GM12878 (cell line): ENCODE measurements at regions not wholly inside any gene's neighbourhood (a gene's known extent, or its start where the extent isn't known, plus 50 kb on each side); places are given as distances from the start of the nearest gene placed in this dataset.

Experiments
- ATAC-seq: fragments of 200-7000 bp; cut with Tn5 transposase; 3 replicates; pipeline ENCODE4 v1.9.1; 2020; ENCODE audit warnings: mild to moderate bottlenecking, moderate library complexity
- BruUV-seq: library from RNA; stranded (reverse); fragments of 400-500 nt; replicated peaks from 2 replicates; lab custom pipeline; 2021; lab: Mats Ljungman, UMichigan
- CTCF ChIA-PET: fragments of 300-600 bp; sonication (Branson Sonifier 250); formaldehyde crosslinking; extraction: SDS; loops from one replicate; lab custom pipeline; 2021; ENCODE audit warnings: inconsistent platforms; lab: Yijun Ruan, JAX
- POLR2A ChIA-PET: fragments of 350-600 bp; formaldehyde crosslinking; extraction: SDS; loops from one replicate; lab custom pipeline; 2021; ENCODE audit warnings: inconsistent platforms; lab: Charles Lee
- RAD21 ChIA-PET: fragments of 300-600 bp; sonication (Branson Sonifier 250); formaldehyde crosslinking; loops from one replicate; lab custom pipeline; 2023; ENCODE audit warnings: antibody characterized with exemption; ENCODE audit not compliant: unreplicated experiment; lab: Charles Lee
- SMC1A ChIA-PET: fragments of 300-600 bp; sonication (Branson Sonifier 250); formaldehyde crosslinking; loops from one replicate; lab custom pipeline; 2023; ENCODE audit not compliant: unreplicated experiment, uncharacterized antibody; lab: Charles Lee
- DNase-seq: peaks from one replicate; pipeline ENCODE4 v3.0.0-alpha.2; 2011; ENCODE audit warnings: low read depth, low spot score
- FAIRE-seq: peaks from 3 replicates; lab custom pipeline; 2011; peaks lifted over from hg19 to GRCh38; lab: Jason Lieb, UNC
- H2AFZ ChIP-seq: 2 replicates; pipeline ENCODE4 v1.6.0; 2011; ENCODE audit warnings: low read depth, low read length, control low read depth; ENCODE audit not compliant: control insufficient read depth
- H3K27ac ChIP-seq: 2 replicates; pipeline ENCODE4 v1.5.1; 2011; ENCODE audit warnings: control low read depth; ENCODE audit not compliant: control insufficient read depth, insufficient read depth
- H3K27me3 ChIP-seq, 2 experiments: replicated peaks in 1 of 2; 2 replicates each; pipeline versions ENCODE4 v1.6.0 to v1.6.1; 2011; ENCODE audit warnings: low read length in 1 of 2; ENCODE audit not compliant: control insufficient read depth in 2 of 2, insufficient read depth in 2 of 2
- H3K36me3 ChIP-seq, 2 experiments: 2 replicates each; pipeline ENCODE4 v1.5.1; 2011; ENCODE audit warnings: low read length in 1 of 2; ENCODE audit not compliant: control insufficient read depth in 2 of 2, insufficient read depth in 2 of 2
- H3K4me1 ChIP-seq: 2 replicates; pipeline ENCODE4 v1.6.1; 2011; ENCODE audit warnings: mild to moderate bottlenecking, low read length, moderate library complexity, mixed read lengths; ENCODE audit not compliant: control insufficient read depth, insufficient read depth
- H3K4me2 ChIP-seq: 2 replicates; pipeline ENCODE4 v1.6.0; 2011; ENCODE audit warnings: control low read depth; ENCODE audit not compliant: control insufficient read depth, insufficient read depth
- H3K4me3 ChIP-seq: fragments of 200-600 bp; sonication (generic); 2 replicates; pipeline ENCODE4 v1.5.1; 2016
- H3K79me2 ChIP-seq: 2 replicates; pipeline ENCODE4 v1.6.0; 2011; ENCODE audit warnings: low read length; ENCODE audit not compliant: control insufficient read depth, insufficient read depth
- H3K9ac ChIP-seq: 2 replicates; pipeline ENCODE4 v1.8.0; 2011; ENCODE audit warnings: low read length, control low read depth, mixed read lengths; ENCODE audit not compliant: control insufficient read depth, insufficient read depth
- H3K9me3 ChIP-seq: replicated peaks from 3 replicates; pipeline ENCODE4 v1.5.1; 2011; ENCODE audit warnings: mild to moderate bottlenecking, low read length; ENCODE audit not compliant: control insufficient read depth, insufficient read depth
- H4K20me1 ChIP-seq: 2 replicates; pipeline ENCODE4 v1.6.0; 2011; ENCODE audit not compliant: control insufficient read depth, insufficient read depth
- CBX5 ChIP-seq: sonication (generic); IDR thresholded peaks from 2 replicates; pipeline ENCODE4 v1.6.1; 2016; ENCODE audit warnings: low read depth, moderate library complexity, mild to moderate bottlenecking, inconsistent platforms
- CEBPB ChIP-seq, 2 experiments: fragments of 150-350 bp in 1 of 2; IDR thresholded peaks; 2 replicates each; pipeline ENCODE4 v1.6.1; 2012 to 2014; ENCODE audit warnings: low read depth in 2 of 2, low read length in 2 of 2, borderline replicate concordance in 1 of 2, inconsistent platforms in 1 of 2
- EED ChIP-seq: sonication (generic); IDR thresholded peaks from 2 replicates; pipeline ENCODE4 v1.6.1; 2016; ENCODE audit warnings: antibody characterized with exemption, low read depth
- ELK1 ChIP-seq: IDR thresholded peaks from 2 replicates; pipeline ENCODE4 v1.6.1; 2012; ENCODE audit warnings: low read depth, low read length, improper control_type of control experiment
- EP300 ChIP-seq, 2 experiments: fragments of 150-350 bp in 1 of 2; IDR thresholded peaks; 2 replicates each; pipeline ENCODE4 v1.6.1; 2011 to 2012; ENCODE audit warnings: low read depth in 2 of 2, low read length in 2 of 2, borderline replicate concordance in 1 of 2, improper control_type of control experiment in 1 of 2, inconsistent platforms in 1 of 2; ENCODE audit not compliant: control insufficient read depth in 1 of 2
- GATAD2B ChIP-seq: fragments of 450-650 bp; conservative IDR thresholded peaks from 2 replicates; pipeline ENCODE4 v1.6.1; 2017; ENCODE audit warnings: low read depth, mild to moderate bottlenecking, moderate library complexity
- IRF5 ChIP-seq: fragments of 450-650 bp; IDR thresholded peaks from 2 replicates; pipeline ENCODE4 v1.6.1; 2017; ENCODE audit warnings: borderline replicate concordance
- JUNB ChIP-seq: IDR thresholded peaks from 2 replicates; pipeline ENCODE4 v1.6.1; 2016; ENCODE audit warnings: antibody characterized with exemption, mild to moderate bottlenecking
- JUND ChIP-seq: IDR thresholded peaks from 2 replicates; pipeline ENCODE4 v1.6.1; 2012; ENCODE audit warnings: low read depth, mild to moderate bottlenecking, low read length, improper control_type of control experiment, moderate library complexity
- LARP7 ChIP-seq: fragments of 450-650 bp; IDR thresholded peaks from 2 replicates; pipeline ENCODE4 v1.6.1; 2017; ENCODE audit warnings: mild to moderate bottlenecking
- MAX ChIP-seq: IDR thresholded peaks from 2 replicates; pipeline ENCODE4 v1.6.1; 2012; ENCODE audit warnings: low read depth, low read length, improper control_type of control experiment
- MLLT1 ChIP-seq: fragments of 450-650 bp; IDR thresholded peaks from 2 replicates; pipeline ENCODE4 v1.6.1; 2016; ENCODE audit warnings: mild to moderate bottlenecking
- SIX5 ChIP-seq: IDR thresholded peaks from 2 replicates; pipeline ENCODE4 v1.6.1; 2011; ENCODE audit warnings: mild to moderate bottlenecking, low read depth, low read length, moderate library complexity; ENCODE audit not compliant: severe bottlenecking
- SMAD1 ChIP-seq: fragments of 450-650 bp; IDR thresholded peaks from 2 replicates; pipeline ENCODE4 v1.6.1; 2018; ENCODE audit warnings: mild to moderate bottlenecking, low read depth; ENCODE audit not compliant: partially characterized antibody
- ZNF207 ChIP-seq: fragments of 450-650 bp; IDR thresholded peaks from 2 replicates; pipeline ENCODE4 v1.6.1; 2014; ENCODE audit warnings: antibody characterized with exemption, mild to moderate bottlenecking, borderline replicate concordance
- ZNF622 ChIP-seq: fragments of 450-650 bp; IDR thresholded peaks from 2 replicates; pipeline ENCODE4 v1.6.1; 2017; ENCODE audit warnings: mild to moderate bottlenecking, inconsistent platforms
- WGBS: methylation state at CpG from one replicate; pipeline ENCODE4 v1.1.6; 2016; ENCODE audit warnings: low lambda C conversion rate; ENCODE audit not compliant: insufficient replicate concordance, insufficient coverage; ENCODE audit errors: missing lambda C conversion rate; 5-methylcytosine and 5-hydroxymethylcytosine counted together
- in situ Hi-C: fragments of 300-500 bp; cut with MboI; formaldehyde crosslinking; loops from 9 replicates; pipeline ENCODE4 v1.14.3; 2018; ENCODE audit warnings: mixed read lengths
- intact Hi-C: fragments of 100-400 bp; cut with micrococcal nuclease; formaldehyde crosslinking; loops from one replicate; pipeline ENCODE4 v1.14.2; 2022; ENCODE audit not compliant: unreplicated experiment

- TF ChIP-seq MLLT1 (no peak), SMAD1 (no peak), CEBPB (IDR thresholded peaks at IDR 0.05; ENCODE audit: borderline replicate concordance in 1 of 2, low read depth in 2 of 2, low read length in 2 of 2) (no peak), JUNB (no peak)
Measured at GRCh38 chr12:91763654-91764370, 381.8 kb downstream of the BTG1 start (continued).

- POLR2A ChIA-PET: no interaction called here
- Histone ChIP-seq H2AFZ (no peak overlapping the region), H3K4me2 (no peak overlapping the region), H3K4me1 (no peaks in the 10 kb centered on the region), H3K79me2 (no peaks in the 10 kb centered on the region), H3K4me3 (no peak overlapping the region), H3K36me3 (no peaks in the 10 kb centered on the region), H3K27ac (no peak overlapping the region), H3K27me3 (no peaks in the 10 kb centered on the region), H3K9ac (no peak overlapping the region), H3K9me3 (no peaks in the 10 kb centered on the region; the same call in 2 of the 3 replicates), H4K20me1 (no peaks in the 10 kb centered on the region)
- in situ Hi-C loops (no loop called here), intact Hi-C loops (no loop called here)
- CTCF ChIA-PET: interaction anchor here (1.0 to 1.8 kb wide), 3 partner anchors 10 to 58 kb away, joined by 3 to 5 read pairs (median 3); no protein-coding TSS in a partner anchor
- WGBS: 76% methylated on average over 3 of the region's 3 CpGs
- FAIRE-seq: no peak
- no peak for ATAC-seq
- BruUV-seq: no TSS peak
- SMC1A ChIA-PET: interaction anchor here (1.1 to 1.9 kb wide), 3 partner anchors 11 to 113 kb away, joined by 3 to 8 read pairs (median 3); no protein-coding TSS in a partner anchor
- RAD21 ChIA-PET: interaction anchor here (1.2 kb wide), 1 partner anchor 25 kb away, joined by 4 read pairs; no protein-coding TSS in a partner anchor
- no peak for DNase-seq
- TF ChIP-seq JUND (no peak), ELK1 (no peak), ZNF622 (no peak), MAX (no peak), SIX5 (no peak), CBX5 (no peak), GATAD2B (no peak), EED (no peak), IRF5 (no peak), ZNF207 (no peak), EP300 (IDR thresholded peaks at IDR 0.05; ENCODE audit: borderline replicate concordance in 1 of 2, control insufficient read depth in 1 of 2, low read depth in 2 of 2, low read length in 2 of 2) (no peak), CEBPB (IDR thresholded peaks at IDR 0.05; ENCODE audit: borderline replicate concordance in 1 of 2, low read depth in 2 of 2, low read length in 2 of 2) (no peak), LARP7 (no peak)
Measured at GRCh38 chr12:91753649-91754048, 392.0 kb downstream of the BTG1 start.
